ENCODE measurements at regions not wholly inside any gene's neighbourhood (a gene's known extent, or its start where the extent isn't known, plus 50 kb on each side); places are given as distances from the start of the nearest gene placed in this dataset.

GRCh38 chr1:222921945-222922344 is 107.1 kb downstream of the DISP1 start (continued):
- TF ChIP-seq REST (IDR thresholded peaks at IDR 0.05; ENCODE audit: low read depth) (no peak), SIN3A (IDR thresholded peaks at IDR 0.05; ENCODE audit: low read depth) (no peak), CTCF (IDR thresholded peaks at IDR 0.05 in 2 of 3, conservative IDR thresholded peaks at IDR 0.05 in 1 of 3; ENCODE audit: borderline replicate concordance in 1 of 3, insufficient read depth in 1 of 3, low read depth in 2 of 3, low read length in 2 of 3) (no peak), JUND (IDR thresholded peaks at IDR 0.05) (no peak), RAD21 (IDR thresholded peaks at IDR 0.05; ENCODE audit: low read depth) (no peak), YY1 (IDR thresholded peaks at IDR 0.05; ENCODE audit: extremely low read depth, insufficient replicate concordance, low read depth, low read length) (no peak), ZNF274 (IDR thresholded peaks at IDR 0.05; ENCODE audit: low read depth, low read length) (no peak)
- TF ChIP-seq, protein P1, sequence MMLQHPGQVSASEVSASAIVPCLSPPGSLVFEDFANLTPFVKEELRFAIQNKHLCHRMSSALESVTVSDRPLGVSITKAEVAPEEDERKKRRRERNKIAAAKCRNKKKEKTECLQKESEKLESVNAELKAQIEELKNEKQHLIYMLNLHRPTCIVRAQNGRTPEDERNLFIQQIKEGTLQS (IDR thresholded peaks at IDR 0.05) = no peak
- TF ChIP-seq, protein P2, sequence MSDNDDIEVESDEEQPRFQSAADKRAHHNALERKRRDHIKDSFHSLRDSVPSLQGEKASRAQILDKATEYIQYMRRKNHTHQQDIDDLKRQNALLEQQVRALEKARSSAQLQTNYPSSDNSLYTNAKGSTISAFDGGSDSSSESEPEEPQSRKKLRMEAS (IDR thresholded peaks at IDR 0.05) = no peak
